ENCODE measurements at regions not wholly inside any gene's neighbourhood (a gene's known extent, or its start where the extent isn't known, plus 50 kb on each side); places are given as distances from the start of the nearest gene placed in this dataset.

DNA sequence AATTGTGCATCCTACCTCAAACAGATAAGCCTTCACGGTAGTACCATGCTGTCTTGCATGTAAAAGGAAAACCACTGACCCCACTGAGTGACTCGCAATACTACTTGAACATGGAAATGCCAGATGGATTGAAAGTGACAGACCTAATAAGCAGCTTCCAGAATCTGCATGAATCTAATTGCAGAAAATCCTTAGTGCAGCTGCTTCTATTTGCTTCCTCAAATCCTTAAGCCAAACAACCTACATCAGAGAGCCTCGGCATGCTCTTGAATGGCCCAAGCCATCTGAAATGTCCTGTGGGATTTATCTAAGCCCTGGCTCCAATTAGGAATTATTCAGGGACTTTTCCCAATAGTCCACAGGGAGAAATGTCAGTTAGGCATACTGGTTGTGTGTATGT lies 509.5 kb upstream of the CELF2 start:
- intact Hi-C loops (cut with DNase I) = no loop called here
- H3K27me3 ChIP-seq = no peaks in the 10 kb centered on the region
- TF ChIP-seq POLR2A (IDR thresholded peaks at IDR 0.05) = no peak
- TF ChIP-seq CTCF (IDR thresholded peaks at IDR 0.05) = no peak
- no peak for TF ChIP-seq POLR2AphosphoS5 (IDR thresholded peaks at IDR 0.05; ENCODE audit: insufficient read depth in 1 of 2, low read depth in 1 of 2)

GRCh38 chr10:10510179-10510578 lies 507.5 kb upstream of the CELF2 start:
- Histone ChIP-seq H3K4me3 (no peak overlapping the region), H3K4me1 (no peaks in the 10 kb centered on the region), H3K36me3 (no peaks in the 10 kb centered on the region), H3K9me3 (no peaks in the 10 kb centered on the region), H3K27ac (no peak overlapping the region), H3K27me3 (no peaks in the 10 kb centered on the region)
- no peak for DNase-seq (ENCODE audit: extremely low spot score in 2 of 2)
- intact Hi-C loops (cut with DNase I) = no loop called here
- TF ChIP-seq POLR2A (IDR thresholded peaks at IDR 0.05) (no peak), POLR2AphosphoS5 (IDR thresholded peaks at IDR 0.05; ENCODE audit: insufficient read depth in 1 of 2, low read depth in 1 of 2) (no peak), CTCF (IDR thresholded peaks at IDR 0.05) (no peak)

More for the DNA sequence above, 509.5 kb upstream of the CELF2 start:
- H3K9me3 ChIP-seq = no peaks in the 10 kb centered on the region
- no peak overlapping the region for H3K4me3 ChIP-seq
- H3K4me1 ChIP-seq = no peaks in the 10 kb centered on the region
- no peak for DNase-seq (ENCODE audit: extremely low spot score in 2 of 2)
- no peaks in the 10 kb centered on the region for H3K36me3 ChIP-seq
- H3K27ac ChIP-seq = no peak overlapping the region

DNA sequence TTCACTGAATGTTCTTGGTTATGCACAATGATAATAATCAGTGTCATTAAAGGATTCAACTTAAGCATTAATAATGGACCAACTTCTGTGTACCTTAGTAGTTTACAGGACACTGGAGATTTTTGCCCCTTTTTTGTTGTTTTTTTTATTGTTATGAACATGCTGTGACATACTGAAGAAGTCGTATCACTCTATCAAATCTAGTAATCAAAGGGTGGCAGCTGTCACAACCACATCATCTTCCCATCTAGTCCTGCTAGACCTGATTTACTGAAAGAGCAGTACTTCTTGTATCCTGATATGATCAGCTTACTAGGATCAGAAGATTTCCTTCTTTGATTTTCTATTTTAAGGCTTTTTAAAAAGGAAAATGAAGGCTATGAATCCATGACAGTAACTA lies 504.6 kb upstream of the CELF2 start:
- DNase-seq (ENCODE audit: extremely low spot score in 2 of 2) = no peak
- H3K27ac ChIP-seq = no peak overlapping the region
- H3K36me3 ChIP-seq = no peaks in the 10 kb centered on the region
- no peaks in the 10 kb centered on the region for H3K9me3 ChIP-seq
- intact Hi-C loops (cut with DNase I) = no loop called here
- TF ChIP-seq POLR2A (IDR thresholded peaks at IDR 0.05) (no peak), CTCF (IDR thresholded peaks at IDR 0.05) (no peak), POLR2AphosphoS5 (IDR thresholded peaks at IDR 0.05; ENCODE audit: insufficient read depth in 1 of 2, low read depth in 1 of 2) (no peak)
- no peaks in the 10 kb centered on the region for H3K27me3 ChIP-seq
- H3K4me3 ChIP-seq = no peak overlapping the region
- no peaks in the 10 kb centered on the region for H3K4me1 ChIP-seq

GRCh38 chr10:10513898-10514297 lies 503.8 kb upstream of the CELF2 start:
- Histone ChIP-seq H3K4me1 (no peaks in the 10 kb centered on the region), H3K36me3 (no peaks in the 10 kb centered on the region), H3K27ac (no peak overlapping the region), H3K9me3 (no peaks in the 10 kb centered on the region), H3K27me3 (no peaks in the 10 kb centered on the region), H3K4me3 (no peak overlapping the region)
- intact Hi-C loops (cut with DNase I) = no loop called here
- TF ChIP-seq POLR2AphosphoS5 (IDR thresholded peaks at IDR 0.05; ENCODE audit: insufficient read depth in 1 of 2, low read depth in 1 of 2) (no peak), CTCF (IDR thresholded peaks at IDR 0.05) (no peak), POLR2A (IDR thresholded peaks at IDR 0.05) (no peak)
- DNase-seq (ENCODE audit: extremely low spot score in 2 of 2) = no peak

GRCh38 chr10:10514797-10515196 lies 502.9 kb upstream of the CELF2 start:
- H3K4me3 ChIP-seq = no peak overlapping the region
- H3K27ac ChIP-seq = no peak overlapping the region
- no peaks in the 10 kb centered on the region for H3K4me1 ChIP-seq
- no peaks in the 10 kb centered on the region for H3K9me3 ChIP-seq
- TF ChIP-seq POLR2A (IDR thresholded peaks at IDR 0.05) (no peak), POLR2AphosphoS5 (IDR thresholded peaks at IDR 0.05; ENCODE audit: insufficient read depth in 1 of 2, low read depth in 1 of 2) (no peak), CTCF (IDR thresholded peaks at IDR 0.05) (no peak)
- intact Hi-C loops (cut with DNase I) = no loop called here
- H3K27me3 ChIP-seq = no peaks in the 10 kb centered on the region
- DNase-seq (ENCODE audit: extremely low spot score in 2 of 2) = no peak
- no peaks in the 10 kb centered on the region for H3K36me3 ChIP-seq
